Umbilical cord (tissue), 1 donor: ENCODE measurements at regions not wholly inside any gene's neighbourhood (a gene's known extent, or its start where the extent isn't known, plus 50 kb on each side); places are given as distances from the start of the nearest gene placed in this dataset.
"Not testable (repeated sequence)": the region's sequence is repeated elsewhere in the genome, so short reads cannot be mapped to it uniquely, and the experiment has no call there.

Experiments
- DNase-seq: peaks from one replicate; pipeline ENCODE4 v3.0.0-alpha.2; 2015; ENCODE audit warnings: low spot score

DNA sequence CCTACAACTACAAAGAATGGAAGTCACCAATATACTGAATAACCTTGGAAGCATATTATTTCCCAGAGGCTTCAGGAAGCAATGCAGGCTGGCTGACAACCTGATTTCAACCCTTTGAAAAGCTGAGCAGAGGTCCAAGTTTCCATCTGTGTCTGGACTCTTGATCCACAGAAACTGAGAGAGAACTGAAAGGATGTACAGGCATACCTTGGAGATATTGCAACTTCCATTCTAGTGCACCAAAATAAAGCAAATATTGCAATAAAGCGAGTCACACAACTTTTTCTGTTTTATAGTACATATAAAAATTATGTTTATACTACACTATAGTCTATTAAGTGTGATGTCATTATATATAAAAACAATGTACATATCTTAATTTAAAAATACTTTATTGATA lies 85.3 kb downstream of the TYW3 start:
- no peak for DNase-seq

DNA sequence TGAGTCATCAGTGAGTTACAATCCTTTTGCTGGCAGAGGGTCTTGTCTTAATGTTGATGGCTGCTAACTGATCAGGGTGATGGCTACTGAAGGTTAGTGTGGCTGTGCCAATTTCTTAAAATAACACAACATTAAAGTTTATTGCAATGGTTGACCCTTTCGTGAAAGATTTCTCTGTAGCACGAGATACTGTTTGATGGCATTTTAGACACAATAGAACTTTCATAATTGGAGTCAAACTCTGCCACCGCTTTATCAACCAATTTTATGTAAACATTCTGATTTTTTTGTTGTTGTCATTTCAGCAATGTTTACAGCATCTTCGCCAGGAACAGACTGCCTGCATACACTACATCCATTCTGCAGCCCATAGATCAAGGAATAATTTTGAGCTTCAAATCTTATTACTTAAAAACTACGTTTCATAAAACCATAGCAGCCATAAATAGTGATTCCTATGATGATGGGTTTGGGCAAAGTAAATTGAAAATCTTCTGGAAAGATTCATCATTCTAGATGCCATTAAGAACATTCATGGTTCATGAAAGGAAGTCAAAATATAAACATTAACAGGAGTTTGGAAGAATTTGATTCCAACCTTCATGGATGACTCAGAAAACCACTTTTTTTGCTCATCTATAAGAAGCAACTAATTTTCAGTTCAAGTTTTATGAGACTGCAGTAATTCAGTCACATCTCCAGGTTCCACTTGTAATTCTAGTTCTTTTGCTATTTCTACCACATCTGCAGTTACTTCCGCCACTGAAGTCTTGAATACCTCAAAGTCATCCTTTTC lies 85.9 kb downstream of the TYW3 start:
- DNase-seq: no peak

DNA sequence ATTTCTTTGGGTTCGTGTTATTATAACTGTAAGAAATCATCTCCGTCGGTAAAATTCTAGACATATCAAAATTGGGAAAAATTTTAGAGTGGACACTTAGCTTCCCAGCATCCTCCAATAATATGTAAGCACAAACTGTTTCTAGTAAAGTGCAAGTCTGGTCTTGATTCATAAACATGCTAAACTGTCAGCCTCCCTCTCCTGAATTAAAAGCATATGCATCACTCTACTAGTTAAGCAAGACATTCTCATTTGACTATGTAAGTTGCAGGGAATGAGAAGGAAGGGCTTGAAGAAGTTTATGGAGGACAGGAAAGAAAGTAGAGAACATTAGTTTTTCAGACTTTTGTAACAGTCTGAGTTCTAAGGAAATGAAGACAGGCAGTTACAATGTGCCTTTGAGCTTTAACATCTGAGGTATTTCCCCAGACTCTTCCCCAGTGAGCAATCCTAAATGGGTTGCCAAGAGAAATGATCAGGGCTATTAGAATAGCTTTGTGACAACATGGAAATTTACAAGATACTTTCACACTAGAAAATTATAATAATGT lies 90.0 kb downstream of the TYW3 start:
- DNase-seq: no peak

DNA sequence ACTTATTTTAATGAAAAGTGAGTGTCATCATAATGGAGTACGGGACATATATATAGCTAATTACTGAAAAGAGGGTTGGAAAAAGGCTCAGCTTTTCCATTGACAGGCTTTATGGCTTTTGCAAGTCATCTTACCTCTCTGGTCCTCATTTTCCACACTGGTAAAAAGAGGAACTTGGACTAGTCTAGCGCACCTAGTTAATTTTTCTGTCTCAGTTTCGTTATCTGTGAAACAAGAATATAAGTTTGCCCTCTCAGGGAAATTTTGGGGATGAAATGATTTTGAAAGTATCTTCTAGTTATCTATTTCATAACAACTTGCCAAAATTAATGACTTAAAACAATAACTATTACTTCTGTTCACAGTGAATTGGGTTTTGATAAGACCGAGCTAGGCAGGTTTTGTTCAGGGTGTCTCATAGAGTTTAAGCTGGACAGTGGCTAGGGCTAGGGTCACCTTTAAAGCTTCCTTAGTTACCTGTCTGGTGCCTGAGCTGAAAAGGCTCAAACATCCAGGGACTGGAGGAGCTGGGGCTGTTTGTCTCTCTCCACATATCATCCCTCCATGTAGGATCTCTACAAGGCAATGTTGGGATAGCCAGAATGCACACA lies 91.7 kb downstream of the TYW3 start:
- no peak for DNase-seq

DNA sequence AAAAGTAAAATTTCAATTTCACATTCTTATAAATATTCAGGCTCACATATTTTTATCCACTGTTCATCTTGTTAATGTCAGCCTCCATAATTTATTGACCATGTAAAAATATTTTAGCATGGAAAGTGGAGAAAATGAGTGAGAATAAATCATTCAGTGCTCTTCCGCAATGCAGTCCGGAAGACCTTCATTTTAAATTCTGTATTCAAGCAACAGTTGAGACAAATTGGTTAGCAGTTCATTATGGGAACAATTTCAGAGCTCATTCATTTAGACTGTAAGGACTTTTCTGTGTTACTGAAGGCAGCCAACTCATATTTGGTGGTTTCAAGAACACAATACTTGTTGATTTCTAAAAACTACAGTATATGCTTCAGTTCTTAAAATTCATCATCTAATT lies 97.8 kb downstream of the TYW3 start:
- no peak for DNase-seq

DNA sequence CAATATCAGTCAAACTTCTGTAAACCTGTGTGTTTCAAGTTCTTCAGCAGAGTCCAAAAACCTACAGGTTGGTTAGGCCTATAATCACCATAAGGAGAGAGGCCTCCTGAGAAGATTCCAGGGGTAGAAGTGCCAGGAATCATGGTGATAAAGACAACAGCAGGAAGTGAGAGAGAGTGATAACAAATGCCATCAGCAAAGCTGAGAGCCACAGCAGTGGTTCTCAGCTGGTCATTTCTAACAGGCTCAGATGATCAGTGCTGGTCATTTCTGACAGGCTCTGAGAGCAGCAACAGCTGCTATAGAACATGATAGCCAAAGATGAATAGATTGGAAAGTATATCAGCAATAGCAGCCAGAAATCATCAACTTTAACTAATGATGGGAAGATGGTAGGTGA lies 101.3 kb downstream of the TYW3 start:
- no peak for DNase-seq

- DNase-seq: no peak
Observed at GRCh38 chr1:74835051-74835450, 102.1 kb downstream of the TYW3 start.

DNA sequence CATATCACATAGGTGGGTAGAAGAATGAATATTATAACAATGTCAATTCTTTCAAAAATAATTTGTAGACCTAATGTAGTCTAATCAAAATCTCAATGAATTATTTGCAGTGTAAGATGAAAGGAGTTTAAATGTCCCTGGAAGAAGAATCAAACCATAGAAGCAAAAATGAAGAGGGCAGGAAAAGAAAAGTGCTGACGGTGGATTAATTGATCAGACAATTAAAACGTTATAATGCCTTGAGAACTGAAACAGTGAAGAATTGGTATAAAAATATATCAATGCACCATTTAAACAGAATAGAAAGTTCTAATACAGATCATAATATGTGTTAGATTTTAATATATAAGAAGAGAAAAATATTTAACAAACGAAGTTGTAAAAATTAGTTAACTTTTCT lies 109.8 kb downstream of the TYW3 start:
- DNase-seq: no peak

- peak; percentile 1 for DNase-seq
Observed at GRCh38 chr1:74847715-74848114, 114.8 kb downstream of the TYW3 start.

GRCh38 chr1:74853756-74854155 lies 120.8 kb downstream of the TYW3 start:
- DNase-seq: no peak

- no peak for DNase-seq
Observed at GRCh38 chr1:74856174-74856573, 123.2 kb downstream of the TYW3 start.

GRCh38 chr1:74857676-74858075 lies 124.7 kb downstream of the TYW3 start:
- DNase-seq: no peak

DNA sequence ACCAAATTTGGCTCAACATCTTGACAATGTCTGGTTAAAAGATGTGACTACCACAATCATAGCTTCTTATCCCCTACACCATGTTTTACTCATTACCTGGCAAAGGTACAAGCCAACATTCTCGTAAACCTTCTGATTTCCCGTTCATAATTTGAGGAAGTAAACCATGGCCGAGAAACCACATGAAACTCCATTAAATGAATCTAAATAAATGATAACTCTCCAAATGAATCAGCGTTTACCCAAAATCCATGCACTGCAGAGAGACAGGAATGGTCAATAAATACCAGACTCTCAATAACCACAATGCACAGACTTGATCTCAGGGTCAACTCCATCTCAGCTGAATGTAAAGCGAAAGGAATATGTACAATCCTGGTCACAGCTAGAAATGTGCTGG lies 125.2 kb downstream of the TYW3 start:
- DNase-seq: no peak

DNA sequence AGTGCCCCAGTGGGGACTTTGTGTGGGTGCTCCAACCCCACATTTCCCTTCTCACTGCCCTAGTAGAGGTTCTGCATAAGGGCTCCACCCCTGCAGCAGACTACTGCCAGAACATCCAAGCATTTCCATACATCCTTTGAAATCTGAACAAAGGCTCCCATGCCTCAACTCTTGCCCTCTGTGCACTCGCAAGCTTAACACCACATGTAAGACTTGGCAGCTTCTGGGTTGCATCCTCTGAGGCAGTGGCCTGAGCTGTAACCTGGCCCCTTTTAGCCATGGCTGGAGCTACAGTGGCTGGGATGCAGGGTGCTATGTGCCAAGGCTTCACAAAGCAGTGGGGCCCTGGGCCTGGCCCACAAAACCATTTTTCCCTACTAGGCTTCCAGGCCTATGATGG lies 128.9 kb downstream of the TYW3 start:
- no peak for DNase-seq

GRCh38 chr1:74869702-74870101 lies 136.8 kb downstream of the TYW3 start:
- DNase-seq: no peak

DNA sequence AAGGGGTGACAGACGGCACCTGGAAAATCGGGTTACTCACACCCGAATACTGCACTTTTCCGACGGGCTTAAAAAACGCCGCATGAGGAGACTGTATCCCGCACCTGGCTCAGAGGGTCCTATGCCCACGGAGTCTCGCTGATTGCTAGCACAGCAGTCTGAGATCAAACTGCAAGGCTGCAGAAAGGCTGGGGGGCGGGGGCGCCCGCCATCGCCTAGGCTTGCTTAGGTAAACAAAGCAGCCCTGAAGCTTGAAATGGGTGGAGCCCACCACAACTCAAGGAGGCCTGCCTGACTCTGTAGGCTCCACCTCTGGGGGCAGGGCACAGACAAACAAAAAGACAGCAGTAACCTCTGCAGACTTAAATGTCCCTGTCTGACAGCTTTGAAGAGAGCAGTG lies 144.4 kb downstream of the TYW3 start:
- not testable (repeated sequence) for DNase-seq

GRCh38 chr1:74895411-74895810 lies 162.5 kb downstream of the TYW3 start:
- DNase-seq: no peak

- no peak for DNase-seq
Observed at GRCh38 chr1:74908131-74908530, 175.2 kb downstream of the TYW3 start.

- DNase-seq: no peak
Observed at GRCh38 chr1:74908797-74909196, 175.8 kb downstream of the TYW3 start.

DNA sequence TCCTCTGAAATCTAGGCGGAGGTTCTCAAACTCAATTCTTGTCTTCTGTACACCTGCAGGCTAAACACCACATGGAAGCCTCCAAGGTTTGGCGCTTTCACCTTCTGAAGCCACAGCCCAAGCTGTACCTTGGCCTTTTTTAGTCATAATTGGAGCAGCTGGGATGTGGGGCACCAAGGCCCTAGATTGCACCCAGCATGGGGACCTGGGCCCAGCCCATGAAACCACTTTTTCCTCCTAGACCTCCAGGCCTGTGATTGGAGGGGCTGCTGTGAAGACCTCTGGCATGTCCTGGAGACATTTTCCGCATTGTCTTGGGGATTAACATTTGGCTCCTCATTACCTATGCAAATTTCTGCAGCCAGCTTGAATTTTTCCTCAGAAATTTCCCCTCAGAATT lies 181.0 kb downstream of the TYW3 start:
- DNase-seq: no peak

GRCh38 chr1:74933500-74933899 lies 200.5 kb downstream of the TYW3 start:
- DNase-seq: no peak

DNA sequence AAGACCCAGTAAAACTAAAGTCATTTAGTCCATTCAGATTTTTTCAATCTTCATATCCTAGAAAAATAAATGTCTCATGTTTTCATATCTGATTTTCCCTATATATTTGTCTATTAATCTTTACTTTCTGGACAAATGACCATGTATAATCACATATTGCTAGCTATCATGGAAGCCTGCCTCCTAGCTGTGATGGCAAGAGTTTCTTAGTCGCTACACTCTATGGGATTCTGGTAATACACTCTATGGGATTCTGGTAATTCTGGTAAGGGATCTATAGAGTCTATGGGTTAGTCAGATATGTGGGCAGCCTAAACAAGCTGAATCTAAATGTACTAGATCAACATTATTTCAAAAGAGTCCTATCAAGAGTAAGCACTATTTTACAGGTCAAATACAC lies 198.7 kb upstream of the LHX8 start:
- no peak for DNase-seq

- no peak for DNase-seq
Observed at GRCh38 chr1:74937176-74937575, 197.0 kb upstream of the LHX8 start.
